GM19372 (cell line): ENCODE measurements at regions not wholly inside any gene's neighbourhood (a gene's known extent, or its start where the extent isn't known, plus 50 kb on each side); places are given as distances from the start of the nearest gene placed in this dataset.
"Not testable (repeated sequence)": the region's sequence is repeated elsewhere in the genome, so short reads cannot be mapped to it uniquely, and the experiment has no call there.

ENCODE experiments used
- ATAC-seq: cut with Tn5 transposase; IDR thresholded peaks from one replicate; pipeline ENCODE4 v1.9.1; 2021; ENCODE audit warnings: mild to moderate bottlenecking, low read depth, moderate library complexity; ENCODE audit not compliant: unreplicated experiment

DNA sequence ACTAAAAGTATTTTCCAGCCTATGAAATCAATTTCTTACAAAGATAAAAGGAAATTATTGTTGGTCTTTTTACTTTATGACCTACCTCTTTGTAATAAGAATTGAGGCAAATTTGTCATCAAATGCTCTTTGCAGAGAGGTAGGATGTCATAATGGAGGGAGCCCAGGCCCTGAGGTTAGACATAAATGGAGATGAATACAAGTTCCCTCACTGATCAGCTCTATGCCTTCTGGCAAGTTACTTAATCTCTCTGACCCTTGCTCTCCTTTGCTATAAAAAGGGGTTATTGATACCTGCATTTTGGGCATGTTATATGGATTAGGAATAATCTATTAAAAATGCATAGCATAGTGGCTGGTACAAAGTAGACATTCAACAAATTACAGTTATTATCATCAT, 146.9 kb upstream of the KRR1 start:
- no peak for ATAC-seq

DNA sequence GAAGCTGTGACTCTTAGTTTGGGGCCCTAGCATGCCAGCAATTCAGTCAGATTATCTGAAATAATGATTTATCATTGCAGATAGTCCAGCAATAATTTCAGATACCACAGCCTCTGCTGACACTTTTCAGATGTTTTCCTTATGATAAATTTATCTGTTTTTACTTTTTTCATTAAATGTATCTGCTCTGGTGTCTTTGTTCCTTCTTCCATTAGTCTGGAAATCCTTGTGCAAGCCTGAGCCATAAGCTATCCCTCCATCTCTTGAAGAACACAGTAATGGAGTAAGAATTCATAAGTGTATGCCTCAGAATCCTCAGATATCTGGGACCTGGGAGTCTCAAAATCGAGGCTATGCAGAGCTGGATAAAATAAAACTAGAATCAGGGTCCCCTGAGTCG, 146.4 kb upstream of the KRR1 start:
- ATAC-seq = no peak

DNA sequence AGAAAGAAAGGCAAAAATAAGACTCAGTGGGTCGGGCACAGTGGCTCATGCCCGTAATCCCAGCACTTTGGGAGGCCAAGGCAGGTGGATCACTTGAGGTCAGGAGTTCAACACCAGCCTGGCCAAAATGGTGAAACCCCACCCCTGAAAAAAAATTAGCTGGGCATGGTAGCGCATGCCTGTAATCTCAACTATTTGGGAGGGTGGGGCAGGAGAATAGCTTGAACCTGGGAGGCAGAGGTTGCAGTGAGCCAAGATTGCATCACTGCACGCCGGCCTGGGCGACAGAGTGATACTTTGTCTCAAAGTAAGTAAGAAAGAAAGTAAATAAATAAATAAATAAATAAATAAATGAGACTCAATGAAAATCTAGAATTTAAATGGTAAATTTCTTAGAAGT, 145.9 kb upstream of the KRR1 start:
- ATAC-seq = not testable (repeated sequence)

DNA sequence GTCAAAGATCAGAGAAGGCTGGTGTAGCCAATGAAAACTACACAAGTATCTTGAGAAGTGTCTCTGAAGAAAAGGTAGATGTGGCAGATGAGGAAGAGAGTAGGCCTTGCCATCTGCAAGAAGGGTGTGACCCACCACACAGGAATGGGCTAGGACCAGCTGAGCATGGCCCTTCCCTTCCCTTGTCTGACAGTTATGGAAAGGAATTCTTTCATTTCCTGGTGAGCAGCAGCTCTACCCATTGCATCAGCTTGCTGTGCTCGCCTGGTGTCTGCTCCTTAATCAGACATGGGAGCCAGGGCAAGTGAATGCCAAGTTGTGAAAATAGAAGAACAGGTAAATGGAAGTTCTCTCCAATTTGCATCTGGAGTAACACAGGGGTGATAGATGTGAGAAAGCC, 145.2 kb upstream of the KRR1 start:
- no peak for ATAC-seq

DNA sequence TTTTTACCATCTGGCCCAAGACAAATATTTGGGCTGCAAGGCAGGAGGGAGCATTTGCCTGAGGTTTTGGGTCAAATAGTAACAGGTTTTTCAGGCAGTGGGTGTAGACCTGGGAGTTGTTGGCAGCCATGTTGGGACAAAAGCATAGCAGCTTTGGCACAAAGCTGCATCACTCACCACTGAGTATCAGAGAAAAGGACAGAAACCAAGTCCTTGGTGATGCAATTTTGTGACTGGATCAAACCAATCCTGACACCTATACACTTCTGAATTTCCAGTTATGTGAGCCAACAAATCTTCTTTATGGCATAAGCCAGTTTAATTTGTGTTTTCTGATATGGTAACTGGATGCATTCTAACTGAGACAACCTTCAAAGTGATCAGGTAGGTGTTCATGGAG, 144.8 kb upstream of the KRR1 start:
- no peak for ATAC-seq

DNA sequence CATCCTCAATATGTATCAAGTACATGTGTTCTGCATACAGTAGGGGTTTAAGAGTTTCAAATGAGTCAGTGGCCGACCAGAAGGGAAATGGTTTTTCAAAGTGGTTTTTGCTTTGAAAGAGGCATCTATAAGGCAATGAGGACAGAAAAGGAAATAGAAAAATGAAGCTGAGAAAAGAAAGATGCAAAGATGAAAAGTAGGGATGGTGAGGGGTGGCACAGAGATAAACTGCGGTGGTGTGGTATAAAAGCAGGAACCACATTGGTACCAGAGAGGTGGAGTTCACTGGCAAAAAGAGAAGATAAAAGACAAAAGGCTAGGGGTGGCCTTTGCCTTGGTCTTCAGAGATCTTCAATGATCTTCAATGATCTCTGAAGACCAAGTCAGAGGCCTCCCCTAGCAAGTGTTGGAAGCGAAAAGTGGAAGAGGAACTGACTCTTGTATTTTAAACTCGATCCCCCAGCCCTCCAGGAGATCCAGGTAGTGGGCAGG, 144.0 kb upstream of the KRR1 start:
- no peak for ATAC-seq

DNA sequence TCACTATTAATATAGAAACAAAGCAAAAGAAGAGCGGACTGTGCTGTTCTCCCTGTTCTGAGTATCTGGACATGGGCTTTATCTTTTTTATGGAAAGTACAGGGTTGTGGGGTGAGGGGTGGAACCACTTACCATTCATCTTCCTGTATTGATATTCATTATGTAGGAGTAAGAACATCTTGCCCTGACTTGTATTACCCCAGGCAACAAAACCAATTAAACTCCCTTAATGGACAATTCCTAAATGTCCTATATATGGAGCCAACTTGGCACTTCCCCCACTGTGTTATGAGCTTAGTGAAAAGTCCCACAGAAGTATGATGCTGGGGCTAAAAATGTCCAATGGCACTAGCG, 139.9 kb upstream of the KRR1 start:
- no peak for ATAC-seq

DNA sequence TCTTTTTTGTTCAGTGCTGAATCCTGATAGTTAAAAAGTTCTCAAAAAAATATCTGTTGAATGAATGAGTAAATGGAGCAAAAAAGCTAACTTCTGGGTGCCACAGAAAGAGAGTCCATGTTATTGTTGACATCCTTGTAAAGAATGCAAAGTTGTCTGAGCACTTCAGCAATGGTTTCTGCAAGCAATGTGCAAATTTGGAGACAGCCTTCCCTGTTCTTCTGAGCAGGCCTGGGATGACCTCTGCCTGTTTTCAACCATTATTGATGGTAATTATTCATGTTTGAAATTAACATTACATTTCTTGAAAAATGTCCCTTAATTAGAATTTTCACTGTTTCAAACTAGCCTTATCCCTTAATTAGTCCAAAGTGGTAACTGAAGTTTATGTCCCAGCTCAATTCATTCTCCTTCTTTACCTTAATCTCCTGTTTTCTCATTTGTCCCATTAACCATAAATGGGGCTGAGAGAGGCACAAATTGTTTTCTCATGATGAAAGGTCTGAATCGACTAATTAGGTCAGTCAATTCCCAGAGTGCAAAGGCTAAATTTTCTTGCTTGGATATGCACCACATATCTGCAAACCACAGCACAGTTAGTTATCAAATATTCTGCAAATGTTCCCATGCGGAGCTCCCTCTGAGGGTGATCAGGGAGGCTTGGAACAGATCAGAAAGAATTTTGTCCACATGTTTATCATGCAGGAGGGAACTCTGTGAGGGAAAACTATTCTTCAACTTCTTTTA, 139.4 kb upstream of the KRR1 start:
- ATAC-seq = no peak

DNA sequence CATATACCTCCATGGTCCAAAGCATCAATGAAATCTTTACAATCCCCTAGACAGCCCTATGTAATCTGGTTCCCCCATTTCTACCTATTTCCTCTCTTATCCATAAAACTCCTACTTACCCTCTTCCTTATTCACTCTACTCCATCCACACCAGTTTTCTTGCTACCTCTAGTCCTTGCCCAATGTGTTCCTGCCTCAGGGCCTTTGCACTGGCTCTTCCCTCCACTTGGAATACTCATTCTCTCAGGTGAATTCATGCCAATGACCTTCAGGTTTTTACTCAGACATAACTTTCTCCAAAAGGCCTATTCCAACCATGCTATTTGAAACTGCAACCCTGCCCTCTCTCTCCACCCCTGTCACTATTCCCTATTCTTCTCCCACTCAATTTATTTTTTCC, 138.7 kb upstream of the KRR1 start:
- ATAC-seq = no peak

DNA sequence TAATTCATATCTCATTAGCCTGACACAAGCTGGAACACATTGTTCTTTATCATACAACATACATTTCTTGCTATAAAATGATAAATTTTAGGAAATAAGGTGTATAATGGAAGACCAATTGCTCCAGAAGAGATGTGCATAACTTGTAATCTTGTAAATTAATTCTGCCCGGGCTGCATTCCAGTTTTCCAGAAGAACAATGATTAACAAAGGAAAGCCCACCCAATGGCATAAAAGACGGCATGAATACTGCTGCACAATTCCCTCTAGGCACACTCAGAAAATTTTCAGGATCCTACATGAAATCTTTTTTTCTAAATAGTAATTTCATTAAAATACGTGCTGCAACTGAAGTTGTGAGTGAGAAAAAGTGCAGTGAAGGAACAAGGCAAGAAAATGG, 137.4 kb upstream of the KRR1 start:
- no peak for ATAC-seq

DNA sequence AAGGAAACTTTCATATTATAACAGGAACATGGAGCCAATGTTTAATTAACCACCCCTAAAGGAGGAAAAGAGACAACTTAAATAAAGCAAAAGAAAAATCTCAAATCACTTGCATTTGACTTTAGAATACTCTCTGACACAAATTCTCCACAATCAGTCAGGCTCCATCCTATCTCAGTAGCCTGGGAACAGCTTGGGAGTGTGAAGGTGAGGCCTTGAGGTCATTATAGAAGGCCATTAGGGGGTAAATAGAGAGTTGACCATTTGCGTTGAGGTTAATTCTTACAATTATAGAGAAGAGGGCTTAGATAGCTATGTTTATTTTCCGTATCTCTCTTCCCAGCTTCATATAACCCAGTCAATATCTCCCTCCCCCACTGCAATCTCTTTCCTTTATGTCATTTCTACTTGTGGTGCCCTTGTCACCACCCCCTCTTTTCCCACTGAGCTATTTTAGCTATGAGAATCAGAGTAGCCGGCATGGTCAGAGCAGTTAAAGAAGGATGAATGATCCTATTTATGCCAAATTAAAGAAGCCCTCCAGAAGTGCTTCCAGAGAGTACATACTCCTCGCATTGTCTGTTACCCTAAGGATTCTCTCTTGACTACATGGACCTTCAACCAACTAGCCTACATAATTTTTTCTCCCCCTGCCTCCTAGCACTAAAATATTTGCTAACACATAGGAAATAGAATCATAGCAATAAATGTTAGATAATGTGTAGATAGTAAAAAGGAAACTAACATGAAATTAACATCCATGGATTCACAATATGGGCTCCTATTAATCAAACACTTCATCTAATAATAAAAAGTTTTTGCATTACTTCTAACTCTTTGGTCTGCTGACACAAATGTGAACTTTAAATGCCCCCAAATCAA, 135.2 kb upstream of the KRR1 start:
- ATAC-seq = no peak

DNA sequence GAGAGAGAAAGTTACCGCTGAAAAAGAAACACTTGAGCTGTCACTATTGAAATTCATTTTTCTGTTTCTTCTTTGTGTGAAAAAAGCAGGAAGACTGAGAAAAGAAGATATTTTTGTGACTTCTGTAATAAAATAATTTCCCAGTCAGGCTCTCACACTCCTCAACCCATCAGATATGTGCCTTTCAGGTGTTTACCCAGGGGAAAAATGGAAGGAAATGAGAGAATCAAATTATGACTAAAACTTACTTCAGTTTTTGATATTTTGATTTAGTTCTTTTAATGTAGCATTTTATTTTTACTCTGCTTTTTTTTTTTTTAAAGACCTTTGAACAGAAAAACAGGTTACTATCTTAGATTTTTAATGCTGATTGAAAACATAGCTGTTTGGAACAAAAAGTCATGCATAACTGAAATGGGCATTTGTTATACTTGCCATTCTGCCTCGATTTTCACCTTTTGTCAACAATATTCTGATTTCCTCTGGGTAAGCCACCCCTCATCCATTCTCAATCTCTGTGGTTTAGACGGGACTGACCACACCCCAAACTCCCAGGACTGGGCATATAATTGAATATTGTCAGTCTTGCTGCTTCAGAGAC, 133.2 kb upstream of the KRR1 start:
- no peak for ATAC-seq

DNA sequence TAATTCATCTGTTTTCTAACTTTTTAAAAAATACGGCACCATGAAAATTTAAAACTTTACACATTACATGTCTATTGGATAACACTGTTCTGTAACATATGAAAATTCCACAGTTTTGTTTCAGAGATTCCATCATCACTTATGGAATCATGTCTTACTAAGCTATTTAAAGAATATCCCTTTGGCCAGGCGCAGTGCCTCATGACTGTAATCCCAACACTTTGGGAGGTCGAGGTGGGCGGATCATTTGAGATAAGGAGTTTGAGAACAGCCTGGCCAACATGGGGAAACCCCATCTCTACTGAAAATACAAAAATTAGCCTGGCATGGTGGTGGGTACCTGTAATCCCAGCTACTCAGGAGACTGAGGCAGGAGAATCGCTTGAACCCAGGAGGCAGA, 131.7 kb upstream of the KRR1 start:
- ATAC-seq = not testable (repeated sequence)

DNA sequence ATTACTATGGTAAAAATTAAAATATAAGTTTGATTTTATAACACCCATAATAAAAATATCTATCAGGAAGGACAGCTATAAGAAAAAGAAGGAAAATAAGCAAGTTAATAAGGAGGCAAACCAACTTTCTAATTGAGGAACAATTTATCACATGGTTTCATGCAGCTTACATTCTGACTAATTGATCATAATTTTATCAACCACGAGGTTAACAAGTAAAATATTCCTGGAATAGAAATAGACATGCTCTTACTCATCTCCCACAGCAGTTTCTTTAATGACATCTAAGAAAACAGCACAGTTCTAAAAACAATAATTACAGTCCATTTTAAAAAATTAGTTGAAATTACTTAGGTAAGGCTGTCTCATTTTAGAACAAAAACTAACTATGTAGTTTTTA, 130.8 kb upstream of the KRR1 start:
- no peak for ATAC-seq

DNA sequence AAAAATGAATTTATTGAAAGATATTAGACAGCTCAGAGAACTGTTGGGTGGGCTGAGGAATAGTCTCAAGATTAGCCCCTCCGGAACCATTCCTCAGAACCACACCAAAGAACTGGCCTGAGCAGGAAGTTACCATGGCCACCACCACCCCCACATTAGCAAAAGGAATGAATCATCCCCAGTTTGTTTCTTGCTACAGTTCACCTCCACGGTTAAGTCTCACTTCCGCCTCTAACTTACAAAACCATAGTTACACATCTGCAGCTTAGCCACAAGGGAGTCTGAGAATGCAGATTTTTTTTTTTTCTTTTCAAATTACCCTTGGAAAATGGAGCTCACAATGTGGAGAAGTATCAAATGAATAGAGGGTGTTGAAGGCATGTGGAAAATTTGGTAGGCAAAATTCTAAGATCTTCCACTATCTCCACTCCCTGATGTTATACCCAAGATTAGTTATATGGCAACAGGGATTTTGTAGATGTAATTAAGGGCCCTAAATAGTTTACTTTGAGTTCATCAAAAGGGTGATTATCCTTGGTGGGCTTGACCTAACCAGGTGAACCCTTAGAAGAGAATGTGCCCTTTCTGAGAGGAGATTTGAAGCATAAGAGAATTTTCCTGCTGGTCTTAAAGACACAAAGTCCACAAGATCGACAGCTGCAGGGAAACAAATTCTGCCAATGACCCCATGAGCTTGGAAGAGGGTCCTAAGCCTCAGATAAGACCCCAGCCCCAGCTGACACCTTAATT, 129.8 kb upstream of the KRR1 start:
- peak; percentile 96 for ATAC-seq

DNA sequence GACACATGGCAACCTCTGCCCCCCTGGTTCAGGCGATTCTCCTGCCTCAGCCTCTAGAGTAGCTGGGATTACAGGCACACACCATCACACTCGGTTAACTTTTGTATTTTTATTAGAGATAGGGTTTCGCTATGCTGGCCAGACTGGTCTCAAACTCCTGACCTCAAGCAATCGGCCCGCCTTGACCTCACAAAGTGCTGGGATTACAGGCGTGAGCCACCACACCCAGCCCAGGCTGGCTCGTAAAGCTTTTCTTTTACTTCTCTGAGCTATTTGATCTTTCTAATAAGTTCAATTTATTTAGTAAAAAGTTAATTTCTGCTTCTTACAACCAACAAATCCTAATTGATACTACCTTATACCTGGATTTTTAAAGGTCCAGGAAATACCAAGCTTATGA, 127.4 kb upstream of the KRR1 start:
- ATAC-seq = no peak

DNA sequence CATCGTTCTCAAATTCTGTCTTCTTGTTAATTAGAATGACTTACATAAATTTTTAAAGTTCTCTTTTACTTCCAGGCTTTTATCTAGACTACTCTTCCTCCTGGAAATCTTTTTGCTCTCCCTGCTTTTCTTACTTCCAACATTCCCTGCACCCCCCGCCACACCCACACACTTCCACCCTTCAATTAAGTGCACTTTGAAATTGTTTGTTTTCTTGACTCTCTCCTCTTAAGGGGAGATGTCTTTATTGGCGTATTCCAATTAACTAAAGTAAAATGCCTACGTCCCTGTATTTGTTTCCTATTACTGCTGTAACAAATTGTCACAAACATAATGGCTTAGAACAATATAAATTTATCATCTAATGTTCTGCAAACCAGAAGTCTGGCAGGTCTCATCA, 125.2 kb upstream of the KRR1 start:
- no peak for ATAC-seq

DNA sequence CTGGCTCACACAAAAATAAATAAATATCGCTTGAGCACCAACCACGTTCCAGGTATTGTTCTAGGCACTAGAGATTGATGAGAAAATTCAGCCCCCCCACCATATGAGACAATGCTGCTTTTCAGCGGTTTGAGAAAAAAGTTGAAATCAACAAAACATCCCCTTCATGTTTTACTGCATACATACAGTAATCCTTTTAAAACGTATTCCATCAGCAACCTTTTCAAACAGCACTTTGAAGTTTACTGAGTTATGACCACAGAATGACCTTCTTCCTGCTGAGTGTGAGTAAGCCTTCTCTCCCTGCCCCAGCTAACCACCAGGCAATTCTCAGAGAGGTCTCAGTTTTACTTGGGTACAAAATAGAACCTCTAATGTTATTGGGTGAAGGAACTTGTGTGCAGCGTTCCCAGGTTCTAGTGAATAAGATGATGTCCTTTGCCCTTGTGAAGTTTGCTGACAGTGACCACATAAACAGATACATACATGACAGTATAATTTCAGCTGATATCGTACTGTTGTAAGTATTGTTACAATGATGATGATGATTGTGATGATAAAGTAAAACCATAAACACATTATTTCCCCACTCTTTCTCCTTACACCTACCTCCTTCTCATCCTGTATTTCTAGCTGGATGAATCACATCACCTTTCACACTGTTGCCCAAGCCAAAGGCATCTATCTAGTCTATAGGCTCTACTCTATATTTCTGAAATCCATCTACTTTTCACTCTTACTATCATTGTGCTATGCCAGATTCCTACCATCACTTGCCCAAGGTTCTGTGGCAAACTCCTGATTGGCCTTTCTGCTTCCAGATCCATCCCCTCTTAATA, 124.4 kb upstream of the KRR1 start:
- peak; percentile 74 for ATAC-seq

DNA sequence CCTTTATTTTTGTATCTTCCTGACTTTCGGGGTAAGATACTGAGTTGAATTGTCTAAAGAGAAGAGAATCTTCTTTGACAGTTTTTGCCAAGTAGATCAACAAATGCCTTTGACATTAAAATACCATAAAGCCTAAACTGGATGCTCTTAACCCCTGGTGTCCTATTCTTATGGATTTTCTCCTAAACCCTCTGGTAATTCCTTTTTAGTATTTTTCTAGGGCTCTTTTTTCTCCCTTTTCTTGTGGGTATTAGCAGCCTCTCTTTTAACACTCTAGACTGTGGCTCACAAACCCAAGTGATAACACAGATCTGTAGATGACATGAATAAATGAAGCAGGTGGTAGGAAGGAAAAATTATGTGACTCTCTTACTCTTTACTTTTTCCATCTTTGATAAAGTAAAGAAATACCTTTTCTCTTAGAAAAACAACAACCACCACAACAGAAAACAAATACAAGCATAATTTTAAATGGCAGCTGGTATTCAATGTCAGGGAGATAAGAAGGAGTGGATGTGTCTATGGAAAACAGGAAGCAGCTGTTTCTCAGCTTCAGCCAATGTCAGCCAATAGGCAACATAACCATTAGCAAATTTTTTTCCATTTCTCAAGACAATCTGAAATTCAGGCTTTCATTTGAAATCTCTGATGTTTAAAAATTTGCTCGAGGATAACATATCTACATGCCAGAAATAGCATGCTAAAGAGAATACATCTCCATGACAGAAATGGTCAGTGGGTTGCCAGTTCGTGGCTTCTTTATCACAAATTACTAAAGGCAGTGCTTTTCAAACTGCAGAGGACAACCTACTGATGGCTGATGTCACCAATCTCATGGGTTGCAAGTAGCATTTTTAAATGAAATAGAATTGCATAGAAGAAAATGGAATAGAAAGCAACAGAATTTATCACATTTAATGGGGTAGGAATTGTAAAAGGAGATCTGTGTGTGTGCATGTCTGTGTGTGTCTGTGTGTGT, 123.1 kb upstream of the KRR1 start:
- ATAC-seq = no peak
